Stimulated activated CD8-positive, alpha-beta memory T cell treated with anti-CD3 and anti-CD28 coated beads, Interleukin-15, amount 100 ng/mL, for 24 hours (primary cell): ENCODE measurements at regions not wholly inside any gene's neighbourhood (a gene's known extent, or its start where the extent isn't known, plus 50 kb on each side); places are given as distances from the start of the nearest gene placed in this dataset.

Experiments used
- DNase-seq: peaks from one replicate; pipeline ENCODE4 v3.0.0-alpha.2; 2020; ENCODE audit warnings: low read depth

DNA sequence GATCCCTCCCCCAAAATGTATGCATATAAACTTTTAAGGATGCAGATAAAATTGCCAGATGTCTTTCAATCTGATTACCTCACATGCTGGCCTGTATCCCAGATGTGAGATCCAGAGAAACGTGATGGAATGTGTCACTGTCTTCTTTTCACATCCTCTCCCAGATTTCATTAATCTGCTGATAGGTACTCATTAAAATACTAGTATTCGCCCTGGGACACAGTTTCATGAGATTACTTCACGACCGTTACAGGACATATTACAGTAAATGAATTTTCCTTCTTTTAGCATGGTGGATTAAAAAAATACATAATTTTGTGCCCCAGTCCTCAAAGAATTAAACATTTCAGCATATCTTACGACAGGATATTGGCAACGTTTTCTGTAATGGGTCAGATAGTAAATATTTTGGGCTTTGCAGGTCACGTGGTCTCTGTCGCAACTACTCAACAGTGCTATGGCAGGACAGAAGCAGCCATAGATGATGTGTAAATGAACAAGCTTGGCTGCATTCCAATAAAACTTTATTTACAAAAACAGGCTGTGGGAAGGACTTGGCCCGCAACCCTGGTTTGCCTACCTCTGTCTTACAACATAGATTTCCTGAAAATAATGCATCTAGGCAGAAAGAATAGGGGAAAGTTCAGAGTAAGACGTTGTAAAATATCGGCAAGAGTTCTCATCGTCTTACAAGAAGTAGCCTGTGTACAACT is 156.0 kb upstream of the DIO3 start:
- no peak for DNase-seq

- no peak for DNase-seq
Measured at GRCh38 chr14:101406921-101407320, 154.4 kb upstream of the DIO3 start.

GRCh38 chr14:101407328-101407727 is 154.0 kb upstream of the DIO3 start:
- DNase-seq = no peak

GRCh38 chr14:101408077-101408831 is 153.0 kb upstream of the DIO3 start:
- DNase-seq = no peak

DNA sequence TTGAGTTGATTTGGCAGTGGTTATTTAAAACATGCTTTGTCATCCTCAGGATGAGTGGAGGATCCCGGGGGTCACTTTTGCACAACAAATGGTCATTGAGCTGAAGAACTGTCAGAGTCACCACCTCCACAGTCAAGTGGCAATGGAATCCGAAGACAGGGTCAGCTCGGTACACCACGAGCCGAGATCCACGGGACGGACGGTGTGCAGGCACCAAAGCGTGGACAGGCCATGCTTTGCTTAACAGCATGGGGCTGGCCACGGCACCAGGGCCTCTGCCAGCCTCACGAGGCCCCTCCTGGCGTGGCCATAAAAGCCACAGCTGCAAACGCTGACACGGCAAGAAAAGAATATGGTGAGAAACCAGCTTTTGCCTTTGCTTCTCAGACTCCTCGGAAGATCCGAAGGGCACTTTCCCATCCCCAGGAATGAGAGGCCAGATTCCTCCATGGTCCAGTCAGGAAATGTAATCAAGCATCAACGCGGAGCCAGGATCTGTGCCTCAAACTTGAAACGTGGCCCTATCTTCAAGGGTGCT is 152.2 kb upstream of the DIO3 start:
- DNase-seq = no peak

- DNase-seq = no peak
Measured at GRCh38 chr14:101410126-101410525, 151.2 kb upstream of the DIO3 start.

DNA sequence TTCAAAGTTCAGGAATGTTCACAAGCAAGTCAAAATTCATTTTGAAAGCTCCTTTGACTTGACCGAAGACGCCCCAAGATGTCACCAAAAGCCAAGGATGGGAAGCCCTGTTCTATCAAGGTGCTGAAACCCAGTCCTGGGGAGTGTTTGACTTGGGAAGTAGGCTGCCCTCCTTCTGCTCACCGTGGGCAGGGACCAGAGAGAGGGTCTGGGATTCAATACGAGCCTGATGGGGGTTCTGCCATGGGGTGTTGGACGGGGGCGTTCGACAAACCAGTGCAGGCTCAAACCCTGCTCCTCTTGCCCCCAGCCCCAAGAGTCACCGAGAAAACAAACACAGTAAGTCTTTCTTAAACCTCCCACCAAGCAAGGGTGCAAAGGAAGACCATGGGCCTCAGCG is 150.1 kb upstream of the DIO3 start:
- DNase-seq = no peak

DNA sequence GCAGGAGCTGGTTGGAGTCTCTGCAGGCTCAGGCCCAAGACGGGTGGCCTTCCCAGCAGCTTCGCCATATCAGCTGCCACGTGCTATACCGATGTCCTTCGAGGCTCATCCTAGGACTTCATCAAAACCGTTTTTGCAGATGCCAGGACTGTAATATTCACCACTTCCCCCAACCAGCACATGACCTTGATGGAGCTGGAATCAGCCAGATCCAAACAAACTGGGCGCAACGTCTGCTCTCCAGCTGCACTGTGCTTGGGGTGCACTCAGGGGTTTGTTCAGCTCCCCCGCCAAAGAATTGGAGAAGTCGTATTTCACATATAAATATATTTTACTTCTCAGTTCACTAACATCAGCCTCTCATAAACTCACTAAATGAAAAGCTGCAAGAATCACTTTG is 149.5 kb upstream of the DIO3 start:
- no peak for DNase-seq

- no peak for DNase-seq
Measured at GRCh38 chr14:101412739-101413138, 148.6 kb upstream of the DIO3 start.

DNA sequence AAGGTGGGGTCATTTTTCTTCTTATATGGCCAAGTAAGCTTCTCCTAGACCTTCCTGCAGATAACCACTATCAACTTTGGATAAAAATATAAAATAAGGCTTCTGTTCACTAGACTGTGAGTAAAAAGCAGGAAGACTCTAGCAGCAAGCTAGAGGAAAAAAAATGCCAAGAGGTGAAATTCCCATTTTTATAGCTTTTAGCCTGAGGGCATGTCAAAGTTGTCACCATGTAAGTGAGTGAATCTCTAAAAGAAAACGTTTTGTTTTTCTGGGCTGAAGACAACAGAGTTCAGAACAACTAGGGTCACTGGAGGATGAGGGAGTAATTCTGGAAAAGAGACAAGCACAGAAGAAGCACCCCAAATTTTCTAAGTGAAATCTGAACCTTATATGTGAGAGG is 143.9 kb upstream of the DIO3 start:
- DNase-seq = no peak

- no peak for DNase-seq
Measured at GRCh38 chr14:101418601-101419000, 142.7 kb upstream of the DIO3 start.

GRCh38 chr14:101426466-101426865 is 134.8 kb upstream of the DIO3 start:
- no peak for DNase-seq

- no peak for DNase-seq
Measured at GRCh38 chr14:101428409-101428808, 132.9 kb upstream of the DIO3 start.

- DNase-seq = no peak
Measured at GRCh38 chr14:101435546-101435945, 125.7 kb upstream of the DIO3 start.

- DNase-seq = no peak
Measured at GRCh38 chr14:101439023-101439422, 122.3 kb upstream of the DIO3 start.

DNA sequence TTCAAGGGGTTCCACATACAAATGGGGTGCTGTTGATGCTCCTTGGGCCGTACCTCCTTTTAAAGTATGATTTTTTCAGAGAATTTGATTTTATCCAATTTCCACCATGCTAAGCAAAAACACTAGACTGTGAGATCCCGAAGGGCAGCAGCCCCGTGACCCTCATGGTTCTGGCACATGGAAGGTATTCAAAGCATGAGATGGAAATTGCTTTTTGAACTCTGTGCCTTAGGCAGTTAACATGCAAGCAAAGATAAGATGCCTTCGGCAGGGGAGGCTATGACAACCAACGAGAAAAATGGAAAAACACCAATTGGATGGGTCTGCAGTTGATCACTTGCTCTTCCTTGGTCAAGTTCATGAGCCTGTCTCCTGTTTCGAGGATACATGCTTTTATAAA is 120.8 kb upstream of the DIO3 start:
- no peak for DNase-seq

DNA sequence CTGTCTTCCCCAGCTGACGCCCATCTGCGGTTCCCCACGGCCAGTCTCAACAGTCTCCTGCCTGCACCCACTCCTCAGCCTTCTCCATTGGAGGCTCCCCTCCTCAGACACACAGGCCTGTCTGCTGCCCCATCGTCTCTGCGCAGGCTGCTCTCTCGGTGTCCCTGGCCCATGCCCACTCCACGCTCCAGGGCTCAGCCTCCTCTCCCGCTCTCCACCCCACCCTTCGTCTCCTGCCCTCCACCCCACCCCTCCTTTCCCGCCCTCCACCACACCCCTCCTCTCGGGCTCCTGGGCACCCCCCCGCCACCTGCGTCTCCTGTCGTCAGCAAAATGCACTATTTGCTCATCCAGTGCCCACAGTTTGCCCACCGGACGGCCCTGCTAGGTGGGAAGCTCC is 119.6 kb upstream of the DIO3 start:
- DNase-seq = no peak

- DNase-seq = peak; percentile 34
Measured at GRCh38 chr14:101442451-101442850, 118.8 kb upstream of the DIO3 start.

DNA sequence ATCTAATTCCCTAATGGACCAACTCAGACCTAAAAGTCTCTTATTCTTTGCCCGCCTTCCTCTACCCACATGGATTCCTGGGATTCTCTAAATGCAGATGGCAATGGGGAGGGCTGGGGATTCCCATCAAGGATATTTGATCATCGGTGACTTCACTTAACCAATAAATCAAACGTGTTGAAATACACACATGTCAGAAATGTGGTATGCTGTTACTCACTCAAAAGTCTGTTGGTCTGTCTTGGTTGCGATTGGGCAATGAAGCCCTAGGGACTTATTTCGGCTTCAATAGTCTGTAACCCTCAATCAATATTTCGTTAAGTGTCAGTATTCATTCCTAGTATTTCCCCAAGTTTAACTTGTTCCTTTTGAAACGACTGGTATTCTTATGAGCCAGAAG is 117.2 kb upstream of the DIO3 start:
- no peak for DNase-seq

DNA sequence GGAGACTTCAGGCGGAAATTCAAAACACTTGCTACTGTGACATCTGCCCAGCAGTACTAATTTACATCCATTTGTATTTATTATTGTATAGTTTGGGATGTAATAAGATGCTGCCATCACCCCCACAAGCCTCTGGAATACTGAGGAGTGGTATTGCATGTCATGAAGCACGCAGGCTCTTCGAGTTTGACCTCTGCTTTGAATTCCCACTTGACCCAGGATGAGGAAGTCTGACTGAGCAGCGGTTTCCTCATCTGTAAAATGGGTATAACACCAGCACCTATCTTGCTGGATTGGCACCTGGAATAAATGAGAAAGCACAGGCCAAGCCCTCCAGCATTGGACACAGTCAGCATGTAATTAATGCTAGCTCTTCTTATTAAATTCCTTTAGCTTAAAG is 116.0 kb upstream of the DIO3 start:
- no peak for DNase-seq

- no peak for DNase-seq
Measured at GRCh38 chr14:101446387-101446969, 114.8 kb upstream of the DIO3 start.

DNA sequence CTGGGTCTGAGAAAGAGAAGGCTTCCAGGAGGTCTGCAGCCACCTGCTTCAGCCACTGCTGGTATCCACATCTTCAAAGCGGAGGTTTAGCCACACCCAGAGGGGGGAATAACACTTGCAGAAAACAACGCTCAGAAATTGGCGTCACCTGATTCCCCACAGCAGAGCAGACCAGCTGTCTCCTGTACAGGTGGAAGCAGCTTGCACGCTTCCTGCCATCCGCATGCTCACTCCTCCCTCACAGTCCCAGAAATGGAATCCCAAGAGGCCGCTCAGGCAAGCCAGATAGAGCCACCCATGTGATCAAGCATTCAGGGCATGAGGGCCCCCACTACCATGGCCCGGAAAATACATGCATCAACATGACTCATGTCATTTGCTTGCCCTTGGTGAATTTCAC is 112.2 kb upstream of the DIO3 start:
- no peak for DNase-seq

DNA sequence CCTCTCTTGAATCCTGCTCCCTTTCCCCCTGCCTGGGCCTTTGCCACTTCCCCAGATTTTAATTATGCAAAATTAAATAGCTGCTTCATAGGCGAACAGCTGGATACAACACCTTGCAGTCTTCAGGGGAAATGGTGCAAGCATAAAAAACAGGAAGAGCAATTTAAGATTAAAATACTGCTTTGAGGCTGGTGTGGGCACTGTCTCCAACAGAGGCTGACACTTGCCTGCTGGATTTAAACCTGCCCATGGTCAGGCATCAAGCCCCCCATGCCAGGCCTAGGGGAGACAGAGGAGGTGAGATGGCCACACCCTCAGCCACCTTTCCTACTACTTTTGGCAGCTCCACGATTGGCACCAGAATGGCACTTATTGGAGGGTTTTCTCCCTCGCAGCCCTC is 110.1 kb upstream of the DIO3 start:
- DNase-seq = no peak
